ENCODE measurements at regions not wholly inside any gene's neighbourhood (a gene's known extent, or its start where the extent isn't known, plus 50 kb on each side); places are given as distances from the start of the nearest gene placed in this dataset.

- no peak for DNase-seq
Observed at GRCh38 chr14:104431351-104431928, 148.1 kb upstream of the C14orf180 start.

GRCh38 chr14:104431929-104432541 lies 147.5 kb upstream of the C14orf180 start:
- DNase-seq: no peak

DNA sequence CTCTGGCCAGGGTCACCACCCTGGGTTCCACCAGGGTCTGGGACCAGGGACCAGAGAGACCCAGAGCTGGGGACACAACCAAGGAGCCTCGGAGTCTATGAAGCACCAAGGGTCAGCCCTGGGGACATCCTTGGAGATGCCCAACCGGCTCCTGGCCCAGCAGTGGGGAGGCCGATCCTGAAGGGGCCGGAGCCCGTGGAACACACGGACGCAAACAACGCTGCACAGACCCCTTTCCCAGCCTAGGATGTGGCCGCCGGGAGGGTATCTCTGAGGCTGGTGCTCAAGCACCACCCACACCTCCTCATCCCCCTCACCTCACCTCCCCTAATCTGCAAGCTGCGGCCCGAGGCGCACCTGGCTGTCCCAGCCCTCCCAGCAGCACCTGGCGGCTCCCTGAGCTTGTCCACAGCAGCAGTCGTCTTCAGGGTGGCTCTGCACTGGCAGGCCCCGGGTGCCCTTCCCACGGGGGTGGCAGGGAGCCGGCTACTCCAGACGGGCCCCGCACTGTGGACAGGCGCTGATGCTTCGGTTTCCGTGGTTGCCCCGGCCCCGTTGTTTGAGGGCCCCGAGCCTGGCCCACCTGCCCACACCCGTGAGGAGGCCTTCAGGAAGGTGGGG lies 146.8 kb upstream of the C14orf180 start:
- no peak for DNase-seq

DNA sequence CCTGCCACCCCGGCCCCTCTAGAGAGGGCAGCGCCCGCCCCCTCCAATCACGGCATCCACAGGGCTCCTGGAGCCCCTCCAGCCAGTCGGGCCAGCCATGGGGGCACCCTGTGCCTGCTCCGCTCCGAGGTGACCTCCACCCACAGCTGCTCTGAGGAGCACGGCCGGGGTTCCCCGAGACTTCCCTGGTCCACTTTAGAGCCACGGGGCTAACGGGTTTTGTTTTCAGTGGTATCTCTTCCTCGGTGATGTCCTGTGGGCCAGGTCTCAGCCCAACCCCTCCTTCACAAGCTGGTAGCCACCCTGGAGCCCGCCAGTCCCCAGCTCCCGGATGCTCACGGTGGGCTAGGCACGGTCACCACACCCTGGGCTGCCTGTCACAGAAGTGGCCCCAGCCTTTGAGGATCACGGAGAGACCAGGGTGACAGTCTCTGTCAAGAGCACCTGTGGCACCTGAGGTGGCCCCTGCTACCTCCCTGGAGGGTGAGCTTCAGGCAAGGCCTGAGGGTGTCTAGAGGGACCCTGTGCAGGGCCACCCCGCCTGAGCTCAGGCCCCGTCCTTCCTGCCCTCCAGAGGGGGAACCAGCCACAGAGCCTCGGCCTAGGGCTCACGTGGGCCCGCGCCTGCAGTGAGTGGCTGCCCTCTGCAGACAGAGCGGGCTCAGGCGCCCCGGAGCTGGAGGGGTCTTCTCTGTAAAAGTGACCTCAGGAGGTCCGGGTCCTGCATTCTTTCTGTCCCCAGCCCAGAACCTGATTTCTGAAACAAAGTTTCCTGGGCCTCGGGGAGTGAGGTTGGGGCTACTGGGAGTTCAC lies 146.0 kb upstream of the C14orf180 start:
- no peak for DNase-seq

GRCh38 chr14:104434214-104435076 lies 145.1 kb upstream of the C14orf180 start:
- no peak for DNase-seq

- DNase-seq: no peak
Observed at GRCh38 chr14:104435147-104436046, 144.2 kb upstream of the C14orf180 start.

DNA sequence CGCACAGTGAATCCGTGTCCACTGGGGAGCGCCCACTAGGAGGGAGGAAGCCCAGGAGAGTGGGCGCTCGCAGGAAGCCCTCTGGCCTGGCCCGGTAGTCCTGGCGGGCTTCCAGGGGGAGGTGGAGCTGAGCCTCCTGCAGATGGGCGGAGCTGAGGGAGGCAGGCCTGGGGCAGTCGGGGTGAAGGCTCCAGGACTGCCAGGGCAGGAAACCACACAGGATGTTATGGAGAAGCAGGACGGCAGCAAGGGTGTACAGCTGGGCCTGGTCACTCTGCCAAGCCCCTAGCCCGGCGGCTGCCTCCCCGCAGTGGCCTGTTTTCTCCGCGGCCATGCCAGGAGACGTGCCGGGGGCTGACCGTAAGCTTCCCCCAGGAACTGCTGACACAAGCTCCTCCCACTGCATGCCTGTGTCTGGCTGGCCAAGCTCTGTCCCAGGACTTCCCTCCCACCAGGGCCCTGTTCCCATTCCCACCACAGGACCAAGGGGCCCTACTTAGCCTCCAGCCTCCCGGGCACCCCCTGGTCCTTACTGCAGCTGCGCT lies 143.4 kb upstream of the C14orf180 start:
- no peak for DNase-seq

GRCh38 chr14:104436741-104437701 lies 142.5 kb upstream of the C14orf180 start:
- no peak for DNase-seq

DNA sequence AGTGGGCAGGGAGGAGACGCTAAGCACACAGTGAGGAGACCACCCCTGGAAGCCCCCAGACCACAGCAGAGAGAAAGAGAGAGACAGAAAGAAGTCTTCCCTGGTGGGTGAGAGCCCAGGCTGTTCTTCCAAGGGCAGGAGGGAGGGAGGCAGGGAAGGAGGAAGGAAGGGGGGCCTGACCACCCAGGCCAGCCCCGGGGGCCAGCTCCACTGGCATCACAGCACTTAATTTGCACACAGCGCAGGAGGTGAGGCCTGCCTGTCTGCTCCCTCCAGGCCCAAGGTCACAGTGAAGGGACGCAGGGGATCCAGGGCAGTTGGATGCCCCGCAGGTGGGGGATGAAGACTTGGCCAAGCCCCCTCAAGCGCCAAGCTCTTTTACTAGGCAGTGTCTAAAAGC lies 141.9 kb upstream of the C14orf180 start:
- no peak for DNase-seq

DNA sequence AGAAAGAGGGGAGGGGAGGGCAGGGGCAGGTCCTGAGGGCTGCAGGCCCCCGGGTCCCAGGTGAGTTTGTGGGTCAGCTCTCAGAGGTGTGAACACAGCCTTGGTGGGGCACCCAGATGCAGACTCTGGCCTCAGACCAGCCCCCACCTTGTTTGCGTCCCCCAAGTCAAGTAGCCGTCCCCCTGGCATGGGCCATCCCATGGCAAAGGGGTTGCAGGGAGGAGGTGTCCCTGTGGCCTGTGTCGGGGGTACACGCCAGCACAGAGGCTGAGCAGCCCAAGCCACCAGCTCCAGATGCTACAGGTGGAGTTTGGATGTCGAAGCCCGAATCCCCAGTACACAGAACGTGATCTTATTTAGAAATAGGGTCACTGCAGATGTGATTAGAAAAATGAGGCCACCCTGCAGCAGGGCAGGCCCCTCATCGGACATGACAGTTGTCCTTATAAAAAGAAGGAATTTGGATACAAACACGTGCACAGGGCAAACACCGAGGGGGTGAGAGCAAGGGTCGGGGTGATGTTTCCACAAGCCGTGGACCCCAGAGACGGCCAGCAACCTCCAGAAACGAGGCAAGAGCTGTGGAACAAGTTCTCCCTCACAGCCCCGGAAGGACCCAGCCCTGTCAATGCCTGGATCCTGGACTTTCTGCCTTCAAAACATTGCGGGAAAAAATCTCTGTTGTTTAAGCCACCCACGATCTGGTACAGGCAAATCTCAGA lies 141.2 kb upstream of the C14orf180 start:
- DNase-seq: no peak

DNA sequence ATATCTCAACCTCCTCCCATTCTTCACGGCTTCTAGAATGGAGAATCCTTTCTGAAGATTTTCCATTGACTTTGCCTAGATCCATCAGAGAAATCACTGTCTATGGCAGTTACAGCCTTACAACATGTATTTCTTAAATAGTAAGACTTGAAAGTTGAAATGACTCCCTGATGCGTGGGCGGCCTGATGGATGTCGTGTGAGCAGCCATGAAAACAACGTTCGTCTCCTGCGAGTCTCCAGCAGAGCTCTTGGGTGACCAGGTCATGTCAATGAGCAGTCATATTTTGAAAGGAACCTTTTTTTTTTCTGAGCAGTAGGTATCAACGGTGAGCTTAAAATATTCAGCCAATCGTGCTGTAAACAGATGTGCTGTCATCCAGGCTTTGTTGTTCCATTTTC lies 139.9 kb upstream of the C14orf180 start:
- DNase-seq: no peak

GRCh38 chr14:104440297-104440956 lies 139.1 kb upstream of the C14orf180 start:
- DNase-seq: no peak

DNA sequence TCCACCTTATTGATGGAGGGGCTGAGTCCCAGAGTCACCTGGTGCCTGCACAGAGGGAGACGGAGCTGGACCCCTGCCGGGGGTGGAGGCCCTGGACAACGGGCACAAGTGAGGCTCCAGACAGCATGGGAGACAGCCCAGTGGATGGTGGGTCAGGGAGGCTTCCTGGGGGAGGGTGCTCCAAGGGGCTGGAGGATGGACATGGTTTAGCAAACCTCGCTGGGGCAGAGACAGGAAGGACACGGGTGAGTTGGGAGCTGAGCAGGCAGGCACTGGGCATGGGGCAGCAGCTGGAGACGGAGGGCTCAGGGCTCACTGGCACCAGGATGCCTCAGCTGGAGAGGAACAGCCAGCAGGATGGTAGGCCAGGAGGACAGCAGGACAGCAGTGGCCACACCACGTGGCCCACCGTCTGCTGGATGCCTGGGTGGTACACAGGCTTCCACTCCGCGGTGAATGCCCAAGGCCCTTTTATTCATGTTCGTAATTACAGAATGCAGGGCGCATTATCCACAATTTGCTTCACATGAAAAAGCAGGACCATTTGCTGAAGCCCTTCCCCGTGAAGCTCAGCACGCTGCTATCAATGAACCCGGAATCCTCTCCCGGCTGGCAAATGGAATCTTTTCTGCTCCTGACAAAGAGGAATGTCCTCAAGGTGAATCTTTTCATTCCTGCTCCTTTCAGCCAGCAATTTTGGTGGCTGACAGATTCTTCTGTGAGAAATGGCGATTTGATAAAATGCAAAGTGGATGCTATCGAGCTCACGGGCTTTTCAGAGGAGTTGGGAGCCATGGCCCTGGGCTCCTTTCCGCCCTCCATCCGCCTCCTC lies 138.1 kb upstream of the C14orf180 start:
- no peak for DNase-seq

- DNase-seq: no peak
Observed at GRCh38 chr14:104442107-104442551, 137.4 kb upstream of the C14orf180 start.

- DNase-seq: no peak
Observed at GRCh38 chr14:104442631-104443390, 136.8 kb upstream of the C14orf180 start.

DNA sequence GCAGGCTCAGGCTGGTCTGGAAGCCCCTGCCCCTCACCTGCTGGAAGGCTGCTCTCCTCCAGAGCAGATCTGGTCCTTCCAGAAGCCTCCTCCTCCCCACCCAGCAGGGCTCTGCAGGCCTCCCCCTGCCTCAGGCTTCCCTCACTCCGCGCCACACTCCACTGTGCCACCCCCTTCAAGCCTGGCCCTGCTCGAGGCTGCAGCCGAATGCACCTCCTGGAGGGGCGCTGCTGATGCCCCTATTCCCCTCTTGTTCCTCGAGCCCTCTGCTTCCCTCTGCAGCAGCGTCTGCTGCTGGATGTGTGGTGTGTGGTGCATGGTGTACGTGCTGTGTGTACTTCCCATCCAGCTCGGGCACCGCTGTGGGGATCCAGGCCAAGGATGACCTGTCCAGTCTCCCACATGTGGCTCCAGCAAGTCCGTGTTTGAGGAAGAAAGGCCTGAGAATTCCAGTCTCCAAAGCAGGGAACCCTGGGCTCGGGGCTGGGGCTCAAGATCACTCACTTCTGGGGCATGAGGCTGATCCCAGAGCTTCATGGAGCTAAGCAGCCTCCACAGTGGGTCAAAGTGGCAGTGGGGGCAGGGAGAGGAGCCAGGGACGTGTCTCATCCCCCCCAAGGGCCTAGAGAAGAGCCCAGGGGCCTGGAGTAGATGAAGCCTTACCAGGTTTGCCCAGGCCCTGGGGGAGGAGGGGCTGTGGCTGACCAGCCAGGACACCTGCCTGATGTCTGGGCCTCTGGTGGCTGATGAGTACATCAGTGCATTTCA lies 136.0 kb upstream of the C14orf180 start:
- DNase-seq: peak in 1 of 2 experiments; percentile 57

Data from NCI-H524 (cell line).